Ascending aorta (tissue), 2 donors: ENCODE measurements at regions not wholly inside any gene's neighbourhood (a gene's known extent, or its start where the extent isn't known, plus 50 kb on each side); places are given as distances from the start of the nearest gene placed in this dataset.
A peak's percentile ranks its signal among the peaks of the same experiment; 100 is the strongest.

Experiments
- DNase-seq, 2 donors: peaks; one replicate each; pipeline ENCODE4 v3.0.0-alpha.2; 2019; ENCODE audit warnings: low spot score in 2 of 2
- H3K27ac ChIP-seq, 2 donors: fragments of 200-600 bp; sonication (generic); one replicate each; pipeline ENCODE4 v1.5.1; 2016 to 2017; ENCODE audit warnings: mild to moderate bottlenecking in 1 of 2
- H3K27me3 ChIP-seq: fragments of 200-600 bp; sonication (generic); one replicate; pipeline ENCODE4 v1.5.1; 2017
- H3K36me3 ChIP-seq, 2 donors: fragments of 200-600 bp; sonication (generic); one replicate each; pipeline ENCODE4 v1.5.1; 2016
- H3K4me1 ChIP-seq, 2 donors: fragments of 200-600 bp; sonication (generic); one replicate each; pipeline ENCODE4 v1.5.1; 2016 to 2017; ENCODE audit warnings: mild to moderate bottlenecking in 1 of 2
- H3K4me3 ChIP-seq, 2 donors: fragments of 200-600 bp; sonication (generic); one replicate each; pipeline ENCODE4 v1.5.1; 2016 to 2017; ENCODE audit warnings: mild to moderate bottlenecking in 1 of 2
- H3K9me3 ChIP-seq, 2 donors: fragments of 200-600 bp; sonication (generic); one replicate each; pipeline ENCODE4 v1.5.1; 2016
- intact Hi-C: fragments of 100-400 bp; cut with DNase I; formaldehyde crosslinking; loops from one replicate; pipeline ENCODE4 v1.15.1; 2023
- TF ChIP-seq, protein P1 (sequence below), 3 experiments: fragments of 200-600 bp in 2 of 3; fragments of 450-650 bp in 1 of 3; sonication (generic) in 2 of 3; IDR thresholded peaks; one replicate each; pipeline ENCODE4 v1.5.1; 2016 to 2019; ENCODE audit warnings: antibody characterized with exemption in 3 of 3, mild to moderate bottlenecking in 1 of 3, moderate library complexity in 1 of 3

DNA sequence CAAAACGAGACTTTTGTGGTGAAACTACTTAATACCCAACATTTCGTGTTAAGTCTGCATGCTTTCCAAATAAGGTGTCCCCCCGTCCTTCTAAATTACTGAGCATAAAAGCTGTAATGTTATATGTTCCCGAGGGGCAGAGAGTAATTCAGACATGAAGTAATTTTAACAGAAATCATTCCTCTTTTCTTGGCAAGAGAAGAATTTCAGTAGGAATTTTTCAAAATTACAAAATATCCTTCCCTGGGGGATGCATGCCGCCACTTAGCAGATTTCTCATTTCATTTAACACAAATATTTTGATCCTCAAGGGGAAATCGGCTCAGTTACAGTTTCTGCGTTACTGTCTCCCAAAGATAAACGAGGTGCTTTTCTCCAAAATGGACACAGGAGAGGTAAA, 213.2 kb upstream of the RHOBTB1 start:
- H3K4me1 ChIP-seq, result no peaks in the 10 kb centered on the region
- no peaks in the 10 kb centered on the region for H3K27me3 ChIP-seq
- no peaks in the 10 kb centered on the region for H3K9me3 ChIP-seq
- no peak overlapping the region for H3K4me3 ChIP-seq
- no peak overlapping the region for H3K27ac ChIP-seq
- intact Hi-C loops, result no loop called here
- no peak for DNase-seq
- TF ChIP-seq, protein P1, sequence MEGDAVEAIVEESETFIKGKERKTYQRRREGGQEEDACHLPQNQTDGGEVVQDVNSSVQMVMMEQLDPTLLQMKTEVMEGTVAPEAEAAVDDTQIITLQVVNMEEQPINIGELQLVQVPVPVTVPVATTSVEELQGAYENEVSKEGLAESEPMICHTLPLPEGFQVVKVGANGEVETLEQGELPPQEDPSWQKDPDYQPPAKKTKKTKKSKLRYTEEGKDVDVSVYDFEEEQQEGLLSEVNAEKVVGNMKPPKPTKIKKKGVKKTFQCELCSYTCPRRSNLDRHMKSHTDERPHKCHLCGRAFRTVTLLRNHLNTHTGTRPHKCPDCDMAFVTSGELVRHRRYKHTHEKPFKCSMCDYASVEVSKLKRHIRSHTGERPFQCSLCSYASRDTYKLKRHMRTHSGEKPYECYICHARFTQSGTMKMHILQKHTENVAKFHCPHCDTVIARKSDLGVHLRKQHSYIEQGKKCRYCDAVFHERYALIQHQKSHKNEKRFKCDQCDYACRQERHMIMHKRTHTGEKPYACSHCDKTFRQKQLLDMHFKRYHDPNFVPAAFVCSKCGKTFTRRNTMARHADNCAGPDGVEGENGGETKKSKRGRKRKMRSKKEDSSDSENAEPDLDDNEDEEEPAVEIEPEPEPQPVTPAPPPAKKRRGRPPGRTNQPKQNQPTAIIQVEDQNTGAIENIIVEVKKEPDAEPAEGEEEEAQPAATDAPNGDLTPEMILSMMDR (IDR thresholded peaks at IDR 0.05), result no peak
- H3K36me3 ChIP-seq, result no peaks in the 10 kb centered on the region

- no peak for DNase-seq
- intact Hi-C loops, result no loop called here
- H3K4me3 ChIP-seq, result no peak overlapping the region
- H3K9me3 ChIP-seq, result no peaks in the 10 kb centered on the region
- H3K27ac ChIP-seq, result no peak overlapping the region
- TF ChIP-seq, protein P1 (IDR thresholded peaks at IDR 0.05), result no peak
- no peaks in the 10 kb centered on the region for H3K4me1 ChIP-seq
- no peaks in the 10 kb centered on the region for H3K27me3 ChIP-seq
- H3K36me3 ChIP-seq, result no peaks in the 10 kb centered on the region
Observed at GRCh38 chr10:61153771-61154170, 209.8 kb upstream of the RHOBTB1 start.

DNA sequence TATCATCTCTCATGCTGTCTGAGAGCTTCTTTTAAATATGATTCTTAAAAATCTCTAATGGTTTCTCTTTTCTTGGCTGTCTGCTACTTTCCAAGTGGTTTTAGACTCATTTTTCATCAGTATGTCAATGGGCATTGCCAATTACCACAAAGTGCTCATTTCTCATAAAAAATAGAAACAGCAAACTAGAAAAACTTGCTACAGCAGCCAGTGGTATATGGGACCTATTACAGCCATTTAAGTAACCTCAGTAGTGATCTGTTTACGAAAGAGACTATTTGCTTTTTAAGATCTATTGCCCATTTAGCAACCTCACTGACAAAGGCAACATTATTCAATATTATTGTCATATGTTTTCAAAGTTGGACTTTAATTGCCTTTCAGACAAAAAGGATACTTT, 207.1 kb upstream of the RHOBTB1 start:
- intact Hi-C loops, result no loop called here
- H3K27me3 ChIP-seq, result no peaks in the 10 kb centered on the region
- no peaks in the 10 kb centered on the region for H3K9me3 ChIP-seq
- TF ChIP-seq, protein P1 (IDR thresholded peaks at IDR 0.05), result no peak
- no peaks in the 10 kb centered on the region for H3K4me1 ChIP-seq
- H3K27ac ChIP-seq, result no peak overlapping the region
- no peak for DNase-seq
- H3K36me3 ChIP-seq, result no peaks in the 10 kb centered on the region
- no peak overlapping the region for H3K4me3 ChIP-seq

DNA sequence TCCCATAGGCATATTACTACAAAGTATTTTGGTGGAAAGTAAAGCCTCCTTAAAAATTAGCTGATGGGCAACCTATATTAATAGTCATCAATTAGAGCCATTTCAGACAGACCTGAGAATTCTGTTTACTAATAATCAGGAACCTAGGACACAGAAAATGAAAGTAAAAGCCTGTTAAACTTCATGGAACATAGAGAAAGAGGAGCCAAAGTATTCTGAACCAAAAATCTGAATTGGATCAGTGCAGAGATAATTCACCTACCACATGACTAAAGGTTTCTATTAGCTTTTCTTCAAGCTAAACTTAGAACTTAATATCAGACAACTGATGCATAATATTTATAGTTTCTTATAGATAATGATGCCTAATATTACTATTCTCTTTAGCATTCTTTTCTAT, 204.5 kb upstream of the RHOBTB1 start:
- H3K9me3 ChIP-seq, result no peaks in the 10 kb centered on the region
- DNase-seq, result no peak
- intact Hi-C loops, result no loop called here
- TF ChIP-seq, protein P1 (IDR thresholded peaks at IDR 0.05), result no peak
- H3K36me3 ChIP-seq, result no peaks in the 10 kb centered on the region
- no peak overlapping the region for H3K27ac ChIP-seq
- no peaks in the 10 kb centered on the region for H3K4me1 ChIP-seq
- no peak overlapping the region for H3K4me3 ChIP-seq
- no peaks in the 10 kb centered on the region for H3K27me3 ChIP-seq

GRCh38 chr10:61142987-61143386, 199.0 kb upstream of the RHOBTB1 start:
- Histone ChIP-seq H3K9me3 (no peaks in the 10 kb centered on the region), H3K27me3 (no peaks in the 10 kb centered on the region), H3K36me3 (no peaks in the 10 kb centered on the region), H3K27ac (no peak overlapping the region), H3K4me1 (no peaks in the 10 kb centered on the region), H3K4me3 (no peak overlapping the region)
- TF ChIP-seq, protein P1 (IDR thresholded peaks at IDR 0.05), result no peak
- no peak for DNase-seq
- intact Hi-C loops, result no loop called here

- DNase-seq, result no peak
- no peaks in the 10 kb centered on the region for H3K9me3 ChIP-seq
- no peaks in the 10 kb centered on the region for H3K36me3 ChIP-seq
- no peaks in the 10 kb centered on the region for H3K27me3 ChIP-seq
- H3K27ac ChIP-seq, result no peak overlapping the region
- no peaks in the 10 kb centered on the region for H3K4me1 ChIP-seq
- no peak overlapping the region for H3K4me3 ChIP-seq
- TF ChIP-seq, protein P1 (IDR thresholded peaks at IDR 0.05), result peak; percentile 14 to 82 (median 53)
- intact Hi-C loops, result loop anchor here (2.0 kb wide), 1 partner anchor 144 kb away; no protein-coding TSS in a partner anchor
Observed at GRCh38 chr10:61140765-61141392, 196.9 kb upstream of the RHOBTB1 start.
